Erythroblast (primary cell): ENCODE measurements at regions not wholly inside any gene's neighbourhood (a gene's known extent, or its start where the extent isn't known, plus 50 kb on each side); places are given as distances from the start of the nearest gene placed in this dataset.

Experiments
- GATA1 ChIP-seq: IDR thresholded peaks from 2 replicates; pipeline ENCODE4 v1.6.1; 2011; ENCODE audit warnings: low read depth, mild to moderate bottlenecking, control low read depth, low read length, moderate library complexity
- POLR2A ChIP-seq: IDR thresholded peaks from 2 replicates; pipeline ENCODE4 v1.6.1; 2011; ENCODE audit warnings: mild to moderate bottlenecking, low read length

DNA sequence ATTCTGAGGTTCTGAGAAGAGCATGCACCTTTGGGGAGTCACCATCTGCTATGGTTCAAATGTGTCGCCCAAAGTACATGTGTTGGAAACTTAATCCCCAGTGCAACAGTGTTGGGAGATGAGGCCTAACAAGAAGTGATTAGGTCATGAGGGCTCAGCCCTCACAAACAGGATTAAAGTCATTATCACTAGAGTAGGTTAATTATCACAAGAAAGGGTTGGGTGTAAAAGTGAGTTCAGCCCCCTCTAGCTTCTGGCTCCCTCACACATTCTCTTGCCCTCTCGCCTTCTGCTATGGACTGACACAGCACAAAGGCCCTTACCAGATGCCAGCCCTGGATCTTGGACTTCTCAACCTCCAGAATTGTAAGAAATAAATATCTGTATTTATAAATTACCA lies 100.3 kb upstream of the C10orf90 start:
- TF ChIP-seq POLR2A (no peak), GATA1 (no peak)
